GM18907 (cell line): ENCODE measurements at regions not wholly inside any gene's neighbourhood (a gene's known extent, or its start where the extent isn't known, plus 50 kb on each side); places are given as distances from the start of the nearest gene placed in this dataset.
"Not testable (repeated sequence)": the region's sequence is repeated elsewhere in the genome, so short reads cannot be mapped to it uniquely, and the experiment has no call there.

Source experiments
- ATAC-seq: cut with Tn5 transposase; IDR thresholded peaks from one replicate; pipeline ENCODE4 v1.9.1; 2021; ENCODE audit warnings: mild to moderate bottlenecking, moderate library complexity; ENCODE audit not compliant: unreplicated experiment

GRCh38 chr21:31417214-31417613, 73.2 kb upstream of the TIAM1 start:
- ATAC-seq: not testable (repeated sequence)

DNA sequence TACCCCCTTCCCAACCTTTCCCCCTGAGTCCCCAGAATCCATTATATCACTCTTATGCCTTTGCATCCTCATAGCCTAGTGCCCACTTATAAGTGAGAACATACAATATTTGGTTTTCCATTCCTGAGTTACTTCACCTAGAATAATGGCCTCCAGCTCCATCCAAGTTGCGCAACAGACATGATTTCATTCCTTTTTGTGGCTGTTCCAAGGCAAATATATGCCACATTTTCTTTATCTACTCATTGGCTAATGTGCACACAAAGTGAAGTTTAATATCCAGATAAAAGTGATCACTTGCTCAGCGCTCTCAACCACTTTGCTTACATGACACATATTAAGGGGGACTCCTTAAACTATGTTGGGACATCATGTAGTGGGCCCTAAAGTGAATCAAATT, 72.4 kb upstream of the TIAM1 start:
- no peak for ATAC-seq

DNA sequence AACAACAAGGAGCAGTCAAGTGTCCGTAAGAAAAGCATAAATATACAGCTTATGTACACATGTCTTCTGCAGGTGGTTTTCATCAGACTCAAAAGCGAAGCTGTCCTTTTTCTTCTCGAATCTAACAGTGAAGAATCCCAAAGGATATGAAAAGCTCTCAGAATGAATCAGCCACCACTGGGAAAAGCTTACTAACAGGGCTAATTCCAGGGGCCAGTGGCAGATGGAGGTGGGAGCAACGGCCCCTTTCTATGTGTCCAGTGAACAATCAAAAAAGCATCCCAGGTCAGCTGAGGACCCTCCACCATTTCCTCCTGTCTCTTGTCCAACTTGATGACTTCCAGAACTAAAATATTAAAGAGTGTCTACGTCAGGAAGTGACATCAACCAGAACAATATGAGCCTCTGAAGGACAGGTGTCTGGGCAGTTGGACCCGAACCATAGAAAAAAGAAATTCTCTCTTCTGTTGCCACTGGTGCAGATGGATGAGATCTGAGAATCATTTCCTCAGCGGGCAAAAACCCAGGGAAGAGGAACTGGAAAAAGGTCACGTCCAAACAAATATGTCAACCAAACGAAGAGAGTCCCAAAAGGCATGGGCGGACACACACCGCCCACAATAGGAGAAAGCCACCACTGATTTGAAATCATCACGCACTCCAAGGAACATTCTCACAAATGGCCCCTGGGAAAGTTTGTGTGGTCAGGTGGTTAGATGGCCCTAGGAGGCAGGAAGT, 70.4 kb upstream of the TIAM1 start:
- no peak for ATAC-seq

GRCh38 chr21:31413698-31414097, 69.6 kb upstream of the TIAM1 start:
- ATAC-seq: no peak

- ATAC-seq: no peak
Observed at GRCh38 chr21:31410499-31411131, 66.6 kb upstream of the TIAM1 start.

DNA sequence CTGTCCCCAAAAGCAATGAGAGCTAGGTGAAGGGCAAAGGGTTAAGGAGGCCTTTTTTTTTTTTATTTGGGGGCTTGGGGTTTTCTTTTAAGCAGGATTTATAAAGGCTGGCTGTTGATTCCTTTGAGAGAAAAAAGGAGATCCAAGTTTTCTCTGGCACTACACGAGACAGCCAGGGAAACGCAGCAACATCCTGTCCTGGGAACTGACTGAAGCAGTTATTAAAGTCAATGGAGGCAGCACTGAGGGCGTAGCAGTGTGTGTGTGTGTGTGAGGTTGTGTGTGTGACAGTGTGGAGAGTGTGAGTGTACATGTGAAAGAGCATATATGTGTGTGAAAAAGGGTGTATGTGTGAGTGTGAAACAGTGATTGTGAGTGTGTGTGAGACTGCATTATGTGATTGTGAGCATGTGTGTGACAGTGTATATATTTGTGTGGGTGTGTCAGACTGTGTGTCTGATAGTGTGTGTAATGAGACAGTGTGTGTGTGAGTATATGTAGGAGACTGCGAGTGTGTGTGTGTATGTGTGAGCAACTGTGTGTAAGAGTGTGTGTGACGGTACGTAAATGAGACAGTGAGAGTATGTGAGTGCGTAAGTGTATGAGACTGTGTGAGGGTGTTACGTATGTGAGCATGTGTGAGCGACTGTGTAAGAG, 65.9 kb upstream of the TIAM1 start:
- ATAC-seq: no peak

GRCh38 chr21:31408301-31409088, 64.4 kb upstream of the TIAM1 start:
- ATAC-seq: no peak

DNA sequence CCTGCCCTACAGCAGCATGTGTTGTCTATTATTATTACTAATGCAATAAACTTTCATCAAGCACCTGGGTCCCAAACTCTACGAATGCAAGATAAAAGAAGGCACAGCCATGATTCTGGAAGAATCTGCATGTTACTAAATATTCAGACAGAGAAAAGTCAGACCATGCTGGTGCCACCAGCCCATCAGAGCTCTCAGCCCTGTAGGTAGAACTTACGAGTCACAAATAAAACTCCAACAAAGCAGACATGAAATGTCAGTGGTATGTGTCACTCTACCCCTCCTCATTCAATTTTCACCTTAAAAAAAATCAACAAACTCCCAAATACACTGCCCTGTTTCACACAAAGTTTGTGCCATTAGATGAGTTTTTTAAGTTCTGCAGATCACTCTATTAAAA, 62.4 kb upstream of the TIAM1 start:
- ATAC-seq: no peak

GRCh38 chr21:31405604-31406003, 61.5 kb upstream of the TIAM1 start:
- ATAC-seq: no peak

DNA sequence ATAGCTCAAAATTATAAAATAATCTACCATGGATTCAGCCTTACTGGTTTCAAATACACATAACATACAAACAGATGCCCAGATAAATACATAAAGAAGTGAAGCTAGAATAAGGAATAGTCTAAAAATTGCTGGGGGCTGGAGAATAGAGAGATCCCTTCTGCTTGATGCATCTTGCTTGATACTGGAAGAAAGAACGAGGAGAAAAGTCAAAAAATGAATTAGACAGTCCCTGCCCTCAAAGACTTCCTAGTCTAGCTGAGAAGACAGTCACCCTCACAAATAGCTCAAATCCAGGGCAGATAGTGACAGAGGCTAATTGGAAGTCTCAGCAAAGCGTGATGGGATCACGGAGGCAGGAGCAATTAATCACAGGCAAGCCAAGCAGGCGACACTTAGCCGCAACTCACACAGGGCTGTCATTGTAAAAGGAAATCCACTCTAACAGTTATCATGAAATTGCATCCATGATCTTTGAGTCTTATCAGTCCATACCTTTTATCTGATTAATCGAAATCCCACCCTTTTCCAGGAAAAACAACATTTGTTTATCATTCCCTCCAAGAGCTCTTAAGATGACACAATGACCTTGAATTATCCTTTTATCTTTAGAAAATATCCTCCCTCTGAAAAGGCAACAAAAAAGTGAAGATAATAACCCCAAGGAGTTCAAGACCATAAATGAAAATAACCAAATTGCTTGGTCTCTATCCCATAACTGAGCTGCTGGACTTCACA, 59.7 kb upstream of the TIAM1 start:
- no peak for ATAC-seq

- no peak for ATAC-seq
Observed at GRCh38 chr21:31399591-31399990, 55.5 kb upstream of the TIAM1 start.

- no peak for ATAC-seq
Observed at GRCh38 chr21:31398574-31398973, 54.5 kb upstream of the TIAM1 start.

- no peak for ATAC-seq
Observed at GRCh38 chr21:31397939-31398338, 53.9 kb upstream of the TIAM1 start.

DNA sequence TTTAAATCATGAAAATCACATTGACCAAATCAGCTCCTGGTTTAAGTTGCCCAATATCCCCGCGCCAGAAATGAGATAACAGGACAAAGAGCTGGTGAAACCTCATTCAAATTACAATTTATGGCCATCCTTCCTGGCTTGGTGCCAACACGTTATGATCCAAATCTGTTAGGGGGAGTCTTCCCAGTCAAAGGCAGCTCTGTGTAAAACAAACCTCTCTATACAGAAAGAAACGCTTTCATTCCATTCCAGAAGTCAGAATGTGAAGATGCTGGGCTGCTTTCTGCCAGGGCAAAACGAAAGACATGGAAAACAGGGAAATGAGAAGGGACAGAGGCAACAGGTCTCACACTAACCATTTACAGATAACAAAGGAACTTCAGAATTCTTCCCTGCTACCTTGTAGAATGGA, 53.5 kb upstream of the TIAM1 start:
- ATAC-seq: no peak

GRCh38 chr21:31397030-31397429, 53.0 kb upstream of the TIAM1 start:
- no peak for ATAC-seq

GRCh38 chr21:31396399-31396798, 52.3 kb upstream of the TIAM1 start:
- no peak for ATAC-seq

- ATAC-seq: no peak
Observed at GRCh38 chr21:31395791-31396190, 51.7 kb upstream of the TIAM1 start.

DNA sequence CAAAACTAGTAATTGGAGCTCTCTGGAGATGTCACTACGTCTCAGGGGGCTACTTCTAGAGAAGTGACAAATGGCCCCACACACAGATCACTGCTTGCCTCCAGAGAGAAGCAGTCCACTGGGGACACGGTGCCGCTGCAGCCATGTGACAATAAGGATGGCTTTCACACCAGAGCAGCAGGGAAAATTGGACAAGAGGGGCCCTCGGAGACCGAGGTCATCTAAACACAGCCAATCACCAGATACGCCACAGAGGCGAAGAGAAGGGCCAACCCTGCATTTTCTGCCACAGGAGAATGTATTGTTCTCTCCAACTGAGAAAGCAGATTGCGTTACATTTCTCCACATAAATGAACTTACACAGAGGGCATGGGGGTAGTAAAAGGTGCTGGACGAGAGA, 51.2 kb upstream of the TIAM1 start:
- ATAC-seq: no peak

DNA sequence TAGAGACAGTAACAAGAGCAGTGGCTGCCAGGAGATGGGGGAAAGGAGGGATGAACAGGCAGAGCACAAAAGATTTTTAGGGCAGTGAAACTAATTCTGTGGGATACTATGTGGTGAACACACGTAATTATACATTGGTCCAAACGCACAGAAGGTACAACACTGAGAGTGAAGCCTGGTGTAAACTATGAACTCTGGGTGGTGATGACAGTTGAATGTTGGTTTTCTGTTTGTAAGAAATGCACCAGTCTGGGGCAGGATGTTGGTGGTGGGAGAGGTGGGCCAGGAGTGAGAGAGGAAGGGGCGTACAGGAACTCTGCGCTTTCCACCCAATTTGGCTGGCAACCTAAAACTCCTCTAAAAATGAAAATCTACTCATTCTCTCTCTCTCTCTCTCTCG, 50.2 kb upstream of the TIAM1 start:
- ATAC-seq: no peak
